ENCODE measurements at regions not wholly inside any gene's neighbourhood (a gene's known extent, or its start where the extent isn't known, plus 50 kb on each side); places are given as distances from the start of the nearest gene placed in this dataset.

DNA sequence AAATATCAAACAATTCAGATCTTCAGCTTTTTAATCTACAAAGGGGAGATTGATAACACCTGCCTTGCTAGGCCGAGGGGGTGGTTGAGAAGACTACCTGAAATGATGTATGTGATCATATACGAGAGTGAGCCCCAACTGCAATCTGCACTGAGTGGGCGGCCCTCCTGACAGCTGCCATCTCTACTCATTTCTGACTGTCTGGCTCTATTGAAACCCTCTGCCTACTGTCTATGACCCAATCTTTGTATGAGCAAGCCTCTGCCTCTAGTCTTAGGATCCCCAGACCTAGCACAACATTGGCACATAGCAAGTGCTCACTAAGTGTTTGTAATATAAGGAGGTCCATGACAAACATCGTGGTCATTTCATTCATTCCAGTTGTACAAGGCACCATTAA is 144.4 kb upstream of the NR2F2 start (continued):
- TF ChIP-seq PPARA (CRISPR knock-in tag; IDR thresholded peaks at IDR 0.05; ENCODE audit: borderline replicate concordance) (no peak), ZFP30 (CRISPR knock-in tag; IDR thresholded peaks at IDR 0.05) (no peak)

GRCh38 chr15:96187341-96188305 is 142.9 kb upstream of the NR2F2 start:
- no peak for ATAC-seq

GRCh38 chr15:96197721-96198120 is 132.8 kb upstream of the NR2F2 start:
- ATAC-seq, result no peak
- no peak for TF ChIP-seq ZFP30 (CRISPR knock-in tag; IDR thresholded peaks at IDR 0.05)
- TF ChIP-seq OSR1 (CRISPR knock-in tag; IDR thresholded peaks at IDR 0.05), result no peak
- no peak for TF ChIP-seq POU6F1 (CRISPR knock-in tag; IDR thresholded peaks at IDR 0.05; ENCODE audit: borderline replicate concordance, low read depth)
- TF ChIP-seq ZFP3 (CRISPR knock-in tag; IDR thresholded peaks at IDR 0.05), result no peak
- TF ChIP-seq ZC3H10 (CRISPR knock-in tag; IDR thresholded peaks at IDR 0.05), result no peak
- TF ChIP-seq RARB (CRISPR knock-in tag; IDR thresholded peaks at IDR 0.05), result no peak
- no peak for TF ChIP-seq ZNF8 (CRISPR knock-in tag; IDR thresholded peaks at IDR 0.05)
- TF ChIP-seq GLIS3 (CRISPR knock-in tag; IDR thresholded peaks at IDR 0.05), result no peak
- TF ChIP-seq ESRRG (CRISPR knock-in tag; IDR thresholded peaks at IDR 0.05), result no peak
- TF ChIP-seq TCF4 (CRISPR knock-in tag; IDR thresholded peaks at IDR 0.05; ENCODE audit: borderline replicate concordance), result no peak
- TF ChIP-seq ARNTL (CRISPR knock-in tag; IDR thresholded peaks at IDR 0.05; ENCODE audit: borderline replicate concordance, low read depth), result no peak
- TF ChIP-seq ZNF70 (CRISPR knock-in tag; IDR thresholded peaks at IDR 0.05), result no peak
- no peak for TF ChIP-seq PPARA (CRISPR knock-in tag; IDR thresholded peaks at IDR 0.05; ENCODE audit: borderline replicate concordance)
- TF ChIP-seq, protein P1, sequence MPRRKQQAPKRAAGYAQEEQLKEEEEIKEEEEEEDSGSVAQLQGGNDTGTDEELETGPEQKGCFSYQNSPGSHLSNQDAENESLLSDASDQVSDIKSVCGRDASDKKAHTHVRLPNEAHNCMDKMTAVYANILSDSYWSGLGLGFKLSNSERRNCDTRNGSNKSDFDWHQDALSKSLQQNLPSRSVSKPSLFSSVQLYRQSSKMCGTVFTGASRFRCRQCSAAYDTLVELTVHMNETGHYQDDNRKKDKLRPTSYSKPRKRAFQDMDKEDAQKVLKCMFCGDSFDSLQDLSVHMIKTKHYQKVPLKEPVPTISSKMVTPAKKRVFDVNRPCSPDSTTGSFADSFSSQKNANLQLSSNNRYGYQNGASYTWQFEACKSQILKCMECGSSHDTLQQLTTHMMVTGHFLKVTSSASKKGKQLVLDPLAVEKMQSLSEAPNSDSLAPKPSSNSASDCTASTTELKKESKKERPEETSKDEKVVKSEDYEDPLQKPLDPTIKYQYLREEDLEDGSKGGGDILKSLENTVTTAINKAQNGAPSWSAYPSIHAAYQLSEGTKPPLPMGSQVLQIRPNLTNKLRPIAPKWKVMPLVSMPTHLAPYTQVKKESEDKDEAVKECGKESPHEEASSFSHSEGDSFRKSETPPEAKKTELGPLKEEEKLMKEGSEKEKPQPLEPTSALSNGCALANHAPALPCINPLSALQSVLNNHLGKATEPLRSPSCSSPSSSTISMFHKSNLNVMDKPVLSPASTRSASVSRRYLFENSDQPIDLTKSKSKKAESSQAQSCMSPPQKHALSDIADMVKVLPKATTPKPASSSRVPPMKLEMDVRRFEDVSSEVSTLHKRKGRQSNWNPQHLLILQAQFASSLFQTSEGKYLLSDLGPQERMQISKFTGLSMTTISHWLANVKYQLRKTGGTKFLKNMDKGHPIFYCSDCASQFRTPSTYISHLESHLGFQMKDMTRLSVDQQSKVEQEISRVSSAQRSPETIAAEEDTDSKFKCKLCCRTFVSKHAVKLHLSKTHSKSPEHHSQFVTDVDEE (CRISPR knock-in tag; IDR thresholded peaks at IDR 0.05), result no peak
- TF ChIP-seq ISL1 (CRISPR knock-in tag; IDR thresholded peaks at IDR 0.05), result no peak
- TF ChIP-seq TOX (CRISPR knock-in tag; IDR thresholded peaks at IDR 0.05; ENCODE audit: borderline replicate concordance), result no peak
- no peak for TF ChIP-seq CSDC2 (CRISPR knock-in tag; IDR thresholded peaks at IDR 0.05)
- TF ChIP-seq CSRNP3 (CRISPR knock-in tag; IDR thresholded peaks at IDR 0.05), result no peak
- TF ChIP-seq SNAI2 (CRISPR knock-in tag; IDR thresholded peaks at IDR 0.05), result no peak

More at GRCh38 chr15:96187341-96188305, 142.9 kb upstream of the NR2F2 start:
- TF ChIP-seq, protein P2, sequence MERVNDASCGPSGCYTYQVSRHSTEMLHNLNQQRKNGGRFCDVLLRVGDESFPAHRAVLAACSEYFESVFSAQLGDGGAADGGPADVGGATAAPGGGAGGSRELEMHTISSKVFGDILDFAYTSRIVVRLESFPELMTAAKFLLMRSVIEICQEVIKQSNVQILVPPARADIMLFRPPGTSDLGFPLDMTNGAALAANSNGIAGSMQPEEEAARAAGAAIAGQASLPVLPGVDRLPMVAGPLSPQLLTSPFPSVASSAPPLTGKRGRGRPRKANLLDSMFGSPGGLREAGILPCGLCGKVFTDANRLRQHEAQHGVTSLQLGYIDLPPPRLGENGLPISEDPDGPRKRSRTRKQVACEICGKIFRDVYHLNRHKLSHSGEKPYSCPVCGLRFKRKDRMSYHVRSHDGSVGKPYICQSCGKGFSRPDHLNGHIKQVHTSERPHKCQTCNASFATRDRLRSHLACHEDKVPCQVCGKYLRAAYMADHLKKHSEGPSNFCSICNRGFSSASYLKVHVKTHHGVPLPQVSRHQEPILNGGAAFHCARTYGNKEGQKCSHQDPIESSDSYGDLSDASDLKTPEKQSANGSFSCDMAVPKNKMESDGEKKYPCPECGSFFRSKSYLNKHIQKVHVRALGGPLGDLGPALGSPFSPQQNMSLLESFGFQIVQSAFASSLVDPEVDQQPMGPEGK (CRISPR knock-in tag; IDR thresholded peaks at IDR 0.05; ENCODE audit: borderline replicate concordance), result no peak
- TF ChIP-seq POU6F1 (CRISPR knock-in tag; IDR thresholded peaks at IDR 0.05; ENCODE audit: borderline replicate concordance, low read depth) (no peak), ZFP3 (CRISPR knock-in tag; IDR thresholded peaks at IDR 0.05) (no peak), TCF4 (CRISPR knock-in tag; IDR thresholded peaks at IDR 0.05; ENCODE audit: borderline replicate concordance) (no peak)

All from SK-N-SH treated with all-trans-retinoic acid at 6 μM for 48 hours (cell line).